OCI-LY1 (cell line): ENCODE measurements at regions not wholly inside any gene's neighbourhood (a gene's known extent, or its start where the extent isn't known, plus 50 kb on each side); places are given as distances from the start of the nearest gene placed in this dataset.

Experiments used
- CTCF ChIP-seq: fragments of 200-600 bp; sonication (generic), shearing (Covaris generic); IDR thresholded peaks from 2 replicates; pipeline ENCODE4 v1.5.1; 2017; ENCODE audit warnings: mild to moderate bottlenecking, antibody characterized with exemption, low read length, moderate library complexity, mixed read lengths
- EZH2 ChIP-seq: fragments of 200-600 bp; sonication (generic), shearing (Covaris generic); IDR thresholded peaks from 2 replicates; pipeline ENCODE4 v1.8.0; 2017; ENCODE audit warnings: borderline replicate concordance, mixed run types, mild to moderate bottlenecking, antibody characterized with exemption, low read length, moderate library complexity, mixed read lengths

GRCh38 chr14:98186140-98186539 lies 1085.9 kb downstream of the BCL11B start:
- TF ChIP-seq CTCF = no peak
- TF ChIP-seq EZH2 = no peak
